ENCODE measurements at regions not wholly inside any gene's neighbourhood (a gene's known extent, or its start where the extent isn't known, plus 50 kb on each side); places are given as distances from the start of the nearest gene placed in this dataset.

- TF ChIP-seq FOXM1 (IDR thresholded peaks at IDR 0.05; ENCODE audit: borderline replicate concordance, low read depth) (no peak), CEBPB (IDR thresholded peaks at IDR 0.05) (no peak), NFIC (IDR thresholded peaks at IDR 0.05) (no peak), MAX (IDR thresholded peaks at IDR 0.05) (no peak), USF1 (IDR thresholded peaks at IDR 0.05) (no peak), EGR1 (IDR thresholded peaks at IDR 0.05) (no peak), EP300 (IDR thresholded peaks at IDR 0.05; ENCODE audit: borderline replicate concordance) (no peak), ZBTB7A (IDR thresholded peaks at IDR 0.05; ENCODE audit: low read depth) (no peak), REST (IDR thresholded peaks at IDR 0.05; ENCODE audit: low read depth) (no peak)
Measured at GRCh38 chr10:8455181-8455580, 400.7 kb downstream of the GATA3 start.

GRCh38 chr10:8456386-8456785, 401.9 kb downstream of the GATA3 start:
- TF ChIP-seq REST (IDR thresholded peaks at IDR 0.05; ENCODE audit: low read depth) (no peak), TEAD4 (IDR thresholded peaks at IDR 0.05) (no peak), ZBTB7A (IDR thresholded peaks at IDR 0.05; ENCODE audit: low read depth) (no peak), NFIC (IDR thresholded peaks at IDR 0.05) (no peak), EGR1 (IDR thresholded peaks at IDR 0.05) (no peak), RAD21 (IDR thresholded peaks at IDR 0.05; ENCODE audit: low read depth) (no peak), FOXM1 (IDR thresholded peaks at IDR 0.05; ENCODE audit: borderline replicate concordance, low read depth) (no peak), CREB1 (IDR thresholded peaks at IDR 0.05; ENCODE audit: low read depth) (no peak)

GRCh38 chr10:8460626-8461025, 406.1 kb downstream of the GATA3 start:
- TF ChIP-seq TAF1 (IDR thresholded peaks at IDR 0.05; ENCODE audit: low read depth) (no peak), USF1 (IDR thresholded peaks at IDR 0.05) (no peak), REST (IDR thresholded peaks at IDR 0.05; ENCODE audit: low read depth) (no peak), CREB1 (IDR thresholded peaks at IDR 0.05; ENCODE audit: low read depth) (no peak), EP300 (IDR thresholded peaks at IDR 0.05; ENCODE audit: borderline replicate concordance) (no peak), FOXM1 (IDR thresholded peaks at IDR 0.05; ENCODE audit: borderline replicate concordance, low read depth) (no peak)

GRCh38 chr10:8462565-8462964, 408.1 kb downstream of the GATA3 start:
- TF ChIP-seq YY1 (IDR thresholded peaks at IDR 0.05; ENCODE audit: low read depth), result no peak
- no peak for TF ChIP-seq TAF1 (IDR thresholded peaks at IDR 0.05; ENCODE audit: low read depth)
- TF ChIP-seq TCF12 (IDR thresholded peaks at IDR 0.05; ENCODE audit: low read depth), result no peak
- no peak for TF ChIP-seq RAD21 (IDR thresholded peaks at IDR 0.05; ENCODE audit: low read depth)
- no peak for TF ChIP-seq TEAD4 (IDR thresholded peaks at IDR 0.05)
- TF ChIP-seq ZBTB7A (IDR thresholded peaks at IDR 0.05; ENCODE audit: low read depth), result no peak
- TF ChIP-seq CREB1 (IDR thresholded peaks at IDR 0.05; ENCODE audit: low read depth), result no peak
- no peak for TF ChIP-seq NFIC (IDR thresholded peaks at IDR 0.05)

GRCh38 chr10:8463853-8464252, 409.4 kb downstream of the GATA3 start:
- TF ChIP-seq FOXM1 (IDR thresholded peaks at IDR 0.05; ENCODE audit: borderline replicate concordance, low read depth), result no peak
- no peak for TF ChIP-seq CREB1 (IDR thresholded peaks at IDR 0.05; ENCODE audit: low read depth)
- TF ChIP-seq REST (IDR thresholded peaks at IDR 0.05; ENCODE audit: low read depth), result no peak
- TF ChIP-seq MAX (IDR thresholded peaks at IDR 0.05), result no peak
- TF ChIP-seq NFIC (IDR thresholded peaks at IDR 0.05), result no peak
- no peak for TF ChIP-seq TCF12 (IDR thresholded peaks at IDR 0.05; ENCODE audit: low read depth)
- TF ChIP-seq ZBTB7A (IDR thresholded peaks at IDR 0.05; ENCODE audit: low read depth), result no peak
- TF ChIP-seq TEAD4 (IDR thresholded peaks at IDR 0.05), result no peak
- no peak for TF ChIP-seq EP300 (IDR thresholded peaks at IDR 0.05; ENCODE audit: borderline replicate concordance)
- no peak for TF ChIP-seq EGR1 (IDR thresholded peaks at IDR 0.05)
- TF ChIP-seq CEBPB (IDR thresholded peaks at IDR 0.05), result no peak
- no peak for TF ChIP-seq TAF1 (IDR thresholded peaks at IDR 0.05; ENCODE audit: low read depth)
- no peak for TF ChIP-seq RAD21 (IDR thresholded peaks at IDR 0.05; ENCODE audit: low read depth)
- no peak for TF ChIP-seq USF1 (IDR thresholded peaks at IDR 0.05)
- TF ChIP-seq YY1 (IDR thresholded peaks at IDR 0.05; ENCODE audit: low read depth), result no peak
